Heart left ventricle (tissue), 13 donors: ENCODE measurements at regions not wholly inside any gene's neighbourhood (a gene's known extent, or its start where the extent isn't known, plus 50 kb on each side); places are given as distances from the start of the nearest gene placed in this dataset.

Experiments
- POLR2A ChIP-seq, 2 donors: fragments of 450-650 bp; IDR thresholded peaks; one replicate each; pipeline ENCODE4 v1.6.1; 2017; ENCODE audit warnings: antibody characterized with exemption in 2 of 2, mild to moderate bottlenecking in 2 of 2, moderate library complexity in 2 of 2
- TF ChIP-seq, protein P1 (sequence below), 12 donors: fragments of 200-600 bp; sonication (generic) in 4 of 12; IDR thresholded peaks; one replicate each; pipeline versions ENCODE4 v1.5.0 to v1.8.0; 2018 to 2022; ENCODE audit warnings: antibody characterized with exemption in 12 of 12, mild to moderate bottlenecking in 5 of 12
- donor health status: ischemic (EF 13 %, LVEDD 7.1; RV severe dilation, severe dysfunction).
- donor health status: DM: no; HTN: yes; CAD: no.
- donor health status: DM: no; HTN: no; CAD: no.
- donor health status: ischemic (EF 25% LVEDD 6.9; RV normal size, moderate dysfunction).
- donor health status: ischemic (EF 25% LVEDD 5.7; RV mildly dilated, moderate dysfunction).
- donor health status: ischemic (EF 35%, LVEDD 5.7; RV mildly dilated, moderate dysfunction).
- donor health status: nonischemic (EF 11% LVEDD 7.7; RV severe dilation, severe dysfunction).
- donor health status: DM: yes; HTN: yes; CAD: no.
- donor health status: PGD.
- donor health status: ischemic (EF 29% LVEDD 5.4; RV normal size, mild dysfunction).
- donor health status: nonischemic (EF 23%, LVEDD 6.1; RV moderate dilation, normal function).

DNA sequence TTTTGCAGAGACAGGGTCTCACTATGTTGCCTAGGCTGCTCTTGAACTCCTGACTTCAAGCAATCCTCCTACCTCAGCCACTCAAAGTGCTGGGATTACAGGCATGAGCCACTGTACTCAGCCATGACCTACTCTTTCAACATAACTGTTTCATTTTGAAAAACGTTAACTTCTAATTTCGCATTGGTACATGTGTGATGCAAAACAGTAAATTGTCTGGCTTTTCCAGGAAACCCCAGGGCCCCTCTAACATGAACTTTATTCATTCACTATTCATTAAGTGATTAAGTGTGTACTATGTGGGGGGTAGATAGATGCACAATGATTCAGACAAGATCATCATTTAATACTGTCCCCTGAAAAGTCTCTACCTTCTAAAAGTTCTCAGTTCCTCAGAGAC, 364.9 kb downstream of the SS18 start:
- TF ChIP-seq, protein P1, sequence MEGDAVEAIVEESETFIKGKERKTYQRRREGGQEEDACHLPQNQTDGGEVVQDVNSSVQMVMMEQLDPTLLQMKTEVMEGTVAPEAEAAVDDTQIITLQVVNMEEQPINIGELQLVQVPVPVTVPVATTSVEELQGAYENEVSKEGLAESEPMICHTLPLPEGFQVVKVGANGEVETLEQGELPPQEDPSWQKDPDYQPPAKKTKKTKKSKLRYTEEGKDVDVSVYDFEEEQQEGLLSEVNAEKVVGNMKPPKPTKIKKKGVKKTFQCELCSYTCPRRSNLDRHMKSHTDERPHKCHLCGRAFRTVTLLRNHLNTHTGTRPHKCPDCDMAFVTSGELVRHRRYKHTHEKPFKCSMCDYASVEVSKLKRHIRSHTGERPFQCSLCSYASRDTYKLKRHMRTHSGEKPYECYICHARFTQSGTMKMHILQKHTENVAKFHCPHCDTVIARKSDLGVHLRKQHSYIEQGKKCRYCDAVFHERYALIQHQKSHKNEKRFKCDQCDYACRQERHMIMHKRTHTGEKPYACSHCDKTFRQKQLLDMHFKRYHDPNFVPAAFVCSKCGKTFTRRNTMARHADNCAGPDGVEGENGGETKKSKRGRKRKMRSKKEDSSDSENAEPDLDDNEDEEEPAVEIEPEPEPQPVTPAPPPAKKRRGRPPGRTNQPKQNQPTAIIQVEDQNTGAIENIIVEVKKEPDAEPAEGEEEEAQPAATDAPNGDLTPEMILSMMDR (IDR thresholded peaks at IDR 0.05) = no peak
- no peak for TF ChIP-seq POLR2A (IDR thresholded peaks at IDR 0.05)
